ENCODE measurements at regions not wholly inside any gene's neighbourhood (a gene's known extent, or its start where the extent isn't known, plus 50 kb on each side); places are given as distances from the start of the nearest gene placed in this dataset.

GRCh38 chr4:4625488-4625887 lies 83.6 kb upstream of the STX18 start:
- TF ChIP-seq CTCF (IDR thresholded peaks at IDR 0.05): no peak
- no peak for TF ChIP-seq POLR2A (IDR thresholded peaks at IDR 0.05)

All from body of pancreas (tissue), 4 donors.